ENCODE measurements at regions not wholly inside any gene's neighbourhood (a gene's known extent, or its start where the extent isn't known, plus 50 kb on each side); places are given as distances from the start of the nearest gene placed in this dataset.

GRCh38 chr10:118115701-118116100 is 69.0 kb upstream of the RAB11FIP2 start:
- TF ChIP-seq CTCF (IDR thresholded peaks at IDR 0.05) (no peak), POLR2A (IDR thresholded peaks at IDR 0.05) (no peak), EP300 (IDR thresholded peaks at IDR 0.05) (no peak)
